ENCODE measurements at regions not wholly inside any gene's neighbourhood (a gene's known extent, or its start where the extent isn't known, plus 50 kb on each side); places are given as distances from the start of the nearest gene placed in this dataset.

DNA sequence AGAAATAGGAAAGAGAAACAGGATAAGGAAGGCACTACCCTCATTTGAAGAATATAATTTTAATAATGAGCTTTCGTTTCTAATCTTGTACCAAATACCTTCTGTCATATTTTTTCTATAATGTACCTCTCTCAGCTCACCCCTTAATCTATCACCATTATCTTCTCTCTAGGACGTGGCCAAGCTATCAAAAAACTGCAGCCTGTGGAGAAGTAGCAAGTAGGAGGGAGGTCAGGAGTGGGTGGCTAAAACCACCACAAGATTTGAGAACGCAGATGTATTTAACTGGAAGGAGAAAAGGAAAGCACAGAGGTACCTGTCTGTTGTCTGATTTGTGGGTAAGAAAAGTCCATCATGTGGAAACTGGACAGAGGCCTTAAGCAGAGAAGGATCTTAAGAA is 576.7 kb upstream of the DIPK2B start:
- no peak for DNase-seq (ENCODE audit: low read depth in 1 of 2, low spot score in 1 of 2)
- no peak for TF ChIP-seq SPI1 (IDR thresholded peaks at IDR 0.05; ENCODE audit: borderline replicate concordance, low read depth)
- no peaks in the 10 kb centered on the region for H3K27me3 ChIP-seq (ENCODE audit: insufficient read depth, poor library complexity, severe bottlenecking)
- no peak overlapping the region for H3K27ac ChIP-seq (replicated peaks)
- no peak overlapping the region for H3K4me3 ChIP-seq (replicated peaks; ENCODE audit: insufficient read depth, low read length)

DNA sequence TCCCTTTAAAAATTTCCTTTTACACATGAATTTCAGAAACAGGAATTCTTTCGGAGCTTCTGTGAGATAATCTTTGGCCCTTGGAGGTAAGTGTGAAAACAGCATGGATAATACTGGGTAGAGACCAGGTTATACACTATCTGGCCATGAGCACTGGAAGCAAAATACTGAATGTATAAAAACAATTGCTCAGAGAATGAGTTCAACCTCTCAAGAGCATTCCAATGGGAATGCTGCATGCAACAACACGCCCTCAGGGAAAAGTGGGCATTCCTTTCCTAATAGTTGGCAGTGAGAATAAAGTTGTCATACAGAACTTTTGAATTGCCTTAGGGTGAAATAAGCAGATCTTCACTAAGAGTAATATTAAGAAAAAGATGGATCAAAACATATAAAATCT is 574.8 kb upstream of the DIPK2B start:
- Histone ChIP-seq H3K4me3 (replicated peaks; ENCODE audit: insufficient read depth, low read length) (no peak overlapping the region), H3K27ac (replicated peaks) (no peak overlapping the region), H3K27me3 (ENCODE audit: insufficient read depth, poor library complexity, severe bottlenecking) (no peaks in the 10 kb centered on the region)
- DNase-seq (ENCODE audit: low read depth in 1 of 2, low spot score in 1 of 2) = no peak
- TF ChIP-seq GABPA (IDR thresholded peaks at IDR 0.05; ENCODE audit: low read depth) (no peak), SPI1 (IDR thresholded peaks at IDR 0.05; ENCODE audit: borderline replicate concordance, low read depth) (no peak), POLR2AphosphoS5 (IDR thresholded peaks at IDR 0.05; ENCODE audit: low read depth) (no peak)
- TF ChIP-seq, protein P1, sequence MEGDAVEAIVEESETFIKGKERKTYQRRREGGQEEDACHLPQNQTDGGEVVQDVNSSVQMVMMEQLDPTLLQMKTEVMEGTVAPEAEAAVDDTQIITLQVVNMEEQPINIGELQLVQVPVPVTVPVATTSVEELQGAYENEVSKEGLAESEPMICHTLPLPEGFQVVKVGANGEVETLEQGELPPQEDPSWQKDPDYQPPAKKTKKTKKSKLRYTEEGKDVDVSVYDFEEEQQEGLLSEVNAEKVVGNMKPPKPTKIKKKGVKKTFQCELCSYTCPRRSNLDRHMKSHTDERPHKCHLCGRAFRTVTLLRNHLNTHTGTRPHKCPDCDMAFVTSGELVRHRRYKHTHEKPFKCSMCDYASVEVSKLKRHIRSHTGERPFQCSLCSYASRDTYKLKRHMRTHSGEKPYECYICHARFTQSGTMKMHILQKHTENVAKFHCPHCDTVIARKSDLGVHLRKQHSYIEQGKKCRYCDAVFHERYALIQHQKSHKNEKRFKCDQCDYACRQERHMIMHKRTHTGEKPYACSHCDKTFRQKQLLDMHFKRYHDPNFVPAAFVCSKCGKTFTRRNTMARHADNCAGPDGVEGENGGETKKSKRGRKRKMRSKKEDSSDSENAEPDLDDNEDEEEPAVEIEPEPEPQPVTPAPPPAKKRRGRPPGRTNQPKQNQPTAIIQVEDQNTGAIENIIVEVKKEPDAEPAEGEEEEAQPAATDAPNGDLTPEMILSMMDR (IDR thresholded peaks at IDR 0.05; ENCODE audit: insufficient read depth, low read length) = no peak
- TF ChIP-seq, protein P2, sequence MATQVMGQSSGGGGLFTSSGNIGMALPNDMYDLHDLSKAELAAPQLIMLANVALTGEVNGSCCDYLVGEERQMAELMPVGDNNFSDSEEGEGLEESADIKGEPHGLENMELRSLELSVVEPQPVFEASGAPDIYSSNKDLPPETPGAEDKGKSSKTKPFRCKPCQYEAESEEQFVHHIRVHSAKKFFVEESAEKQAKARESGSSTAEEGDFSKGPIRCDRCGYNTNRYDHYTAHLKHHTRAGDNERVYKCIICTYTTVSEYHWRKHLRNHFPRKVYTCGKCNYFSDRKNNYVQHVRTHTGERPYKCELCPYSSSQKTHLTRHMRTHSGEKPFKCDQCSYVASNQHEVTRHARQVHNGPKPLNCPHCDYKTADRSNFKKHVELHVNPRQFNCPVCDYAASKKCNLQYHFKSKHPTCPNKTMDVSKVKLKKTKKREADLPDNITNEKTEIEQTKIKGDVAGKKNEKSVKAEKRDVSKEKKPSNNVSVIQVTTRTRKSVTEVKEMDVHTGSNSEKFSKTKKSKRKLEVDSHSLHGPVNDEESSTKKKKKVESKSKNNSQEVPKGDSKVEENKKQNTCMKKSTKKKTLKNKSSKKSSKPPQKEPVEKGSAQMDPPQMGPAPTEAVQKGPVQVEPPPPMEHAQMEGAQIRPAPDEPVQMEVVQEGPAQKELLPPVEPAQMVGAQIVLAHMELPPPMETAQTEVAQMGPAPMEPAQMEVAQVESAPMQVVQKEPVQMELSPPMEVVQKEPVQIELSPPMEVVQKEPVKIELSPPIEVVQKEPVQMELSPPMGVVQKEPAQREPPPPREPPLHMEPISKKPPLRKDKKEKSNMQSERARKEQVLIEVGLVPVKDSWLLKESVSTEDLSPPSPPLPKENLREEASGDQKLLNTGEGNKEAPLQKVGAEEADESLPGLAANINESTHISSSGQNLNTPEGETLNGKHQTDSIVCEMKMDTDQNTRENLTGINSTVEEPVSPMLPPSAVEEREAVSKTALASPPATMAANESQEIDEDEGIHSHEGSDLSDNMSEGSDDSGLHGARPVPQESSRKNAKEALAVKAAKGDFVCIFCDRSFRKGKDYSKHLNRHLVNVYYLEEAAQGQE (IDR thresholded peaks at IDR 0.05; ENCODE audit: insufficient replicate concordance, low read depth) = no peak

DNA sequence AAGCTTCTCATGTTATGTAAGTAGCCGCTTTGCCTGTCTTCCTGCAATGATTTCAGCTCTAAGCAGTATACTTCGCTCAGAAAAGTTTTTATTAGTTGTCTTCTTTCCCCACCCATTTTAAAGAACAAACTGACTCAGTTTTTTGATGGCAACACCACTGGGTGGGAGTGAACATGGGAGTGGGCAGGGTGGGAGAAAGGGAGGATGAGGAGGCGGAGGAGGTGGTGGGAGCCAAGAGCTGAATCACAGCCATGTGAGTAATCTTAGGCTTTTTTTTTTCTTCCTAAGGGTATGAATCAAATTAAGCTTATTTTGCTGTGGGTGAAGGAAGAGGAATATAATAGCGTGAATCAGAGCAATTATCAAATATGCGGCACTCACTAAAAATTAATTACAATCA is 574.3 kb upstream of the DIPK2B start:
- Histone ChIP-seq H3K27me3 (ENCODE audit: insufficient read depth, poor library complexity, severe bottlenecking) (no peaks in the 10 kb centered on the region), H3K27ac (replicated peaks) (no peak overlapping the region), H3K4me3 (replicated peaks; ENCODE audit: insufficient read depth, low read length) (no peak overlapping the region)
- DNase-seq (ENCODE audit: low read depth in 1 of 2, low spot score in 1 of 2) = no peak
- TF ChIP-seq, protein P2 (IDR thresholded peaks at IDR 0.05; ENCODE audit: insufficient replicate concordance, low read depth) = no peak
- TF ChIP-seq GABPA (IDR thresholded peaks at IDR 0.05; ENCODE audit: low read depth) (no peak), POLR2AphosphoS5 (IDR thresholded peaks at IDR 0.05; ENCODE audit: low read depth) (no peak), SPI1 (IDR thresholded peaks at IDR 0.05; ENCODE audit: borderline replicate concordance, low read depth) (no peak)
- TF ChIP-seq, protein P1 (IDR thresholded peaks at IDR 0.05; ENCODE audit: insufficient read depth, low read length) = no peak

DNA sequence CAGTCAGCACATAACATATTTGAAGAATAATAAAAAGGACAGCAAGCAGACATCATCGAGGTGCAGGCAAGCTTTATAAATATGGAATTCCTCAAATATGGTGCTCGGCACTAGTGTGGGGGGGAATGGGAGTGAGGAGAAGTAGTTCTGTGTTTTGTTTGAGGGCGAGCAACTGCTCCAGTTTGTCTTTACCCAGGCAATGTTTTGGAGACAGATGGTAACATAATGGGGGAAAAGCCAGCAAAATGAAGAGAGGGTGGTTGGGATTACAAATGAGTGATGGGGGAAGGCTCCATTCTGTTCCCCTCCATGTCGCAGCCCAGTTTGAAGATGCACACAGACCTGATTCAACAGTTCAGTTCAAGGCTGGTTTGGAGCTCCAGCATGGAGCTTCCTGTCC is 572.9 kb upstream of the DIPK2B start:
- Histone ChIP-seq H3K27ac (replicated peaks) (no peak overlapping the region), H3K4me3 (replicated peaks; ENCODE audit: insufficient read depth, low read length) (no peak overlapping the region)
- no peak for DNase-seq (ENCODE audit: low read depth in 1 of 2, low spot score in 1 of 2)

More for the DNA sequence above, 572.9 kb upstream of the DIPK2B start:
- no peaks in the 10 kb centered on the region for H3K27me3 ChIP-seq (ENCODE audit: insufficient read depth, poor library complexity, severe bottlenecking)
- TF ChIP-seq POLR2AphosphoS5 (IDR thresholded peaks at IDR 0.05; ENCODE audit: low read depth) (no peak), SPI1 (IDR thresholded peaks at IDR 0.05; ENCODE audit: borderline replicate concordance, low read depth) (no peak), GABPA (IDR thresholded peaks at IDR 0.05; ENCODE audit: low read depth) (no peak)
- TF ChIP-seq, protein P2 (IDR thresholded peaks at IDR 0.05; ENCODE audit: insufficient replicate concordance, low read depth) = no peak
- TF ChIP-seq, protein P1 (IDR thresholded peaks at IDR 0.05; ENCODE audit: insufficient read depth, low read length) = no peak
